ENCODE measurements at regions not wholly inside any gene's neighbourhood (a gene's known extent, or its start where the extent isn't known, plus 50 kb on each side); places are given as distances from the start of the nearest gene placed in this dataset.

DNA sequence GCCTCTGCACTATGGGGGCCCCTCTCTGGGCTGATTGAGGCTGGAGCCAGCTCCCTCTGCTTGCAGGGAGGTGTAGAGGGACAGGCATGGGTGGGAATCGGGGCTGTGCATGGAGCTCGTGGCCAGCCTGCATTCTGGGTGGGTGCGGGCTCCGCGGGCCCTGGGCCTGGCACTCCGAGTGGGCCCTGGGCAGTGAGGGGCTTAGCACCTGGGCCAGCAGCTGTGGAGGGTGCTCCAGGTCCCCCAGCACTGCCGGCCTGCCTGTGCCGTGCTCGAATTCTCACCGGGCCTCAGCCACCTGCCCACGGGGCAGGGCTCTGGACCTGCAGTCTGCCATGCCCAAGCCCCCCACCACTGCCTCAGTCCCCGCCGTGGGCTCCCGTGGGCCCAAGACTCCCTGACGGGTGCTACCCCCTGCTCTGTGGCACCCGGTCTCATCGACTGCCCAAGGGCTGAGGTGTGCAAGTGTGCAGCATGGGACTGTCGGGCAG, 681.2 kb downstream of the PDHA2 start:
- Histone ChIP-seq H3K4me3 (ENCODE audit: low read length) (no peak overlapping the region), H3K36me3 (ENCODE audit: control insufficient read depth, low read depth, low read length) (no peaks in the 10 kb centered on the region), H3K27me3 (ENCODE audit: control insufficient read depth, insufficient read depth, low read length) (no peaks in the 10 kb centered on the region), H3K9me3 (ENCODE audit: control insufficient read depth, low read depth, low read length) (no peaks in the 10 kb centered on the region), H3K27ac (ENCODE audit: low read length) (no peak overlapping the region), H3K4me1 (ENCODE audit: control insufficient read depth, low read depth, low read length) (no peaks in the 10 kb centered on the region), H3K9ac (ENCODE audit: low read length) (no peak overlapping the region)

DNA sequence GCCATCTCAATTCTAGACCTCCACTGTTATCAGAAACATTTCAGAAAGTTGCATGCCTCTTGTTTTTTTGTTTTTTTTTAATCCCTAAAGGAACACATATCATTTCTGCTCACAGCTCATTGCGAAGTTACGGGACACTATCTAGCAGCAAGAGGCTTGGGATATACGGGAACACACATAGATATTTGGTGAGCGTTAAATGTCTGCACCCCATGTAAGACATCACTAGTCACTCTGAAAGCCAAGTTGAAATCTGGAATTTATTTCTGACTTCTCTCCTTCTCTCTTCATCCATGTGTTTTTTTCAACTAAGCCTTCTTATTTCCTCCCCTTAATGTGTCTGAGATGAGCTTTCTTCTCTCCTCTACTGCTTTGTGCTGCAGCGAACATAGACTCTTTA, 683.7 kb downstream of the PDHA2 start:
- H3K27me3 ChIP-seq (ENCODE audit: control insufficient read depth, insufficient read depth, low read length), result no peaks in the 10 kb centered on the region
- no peaks in the 10 kb centered on the region for H3K9me3 ChIP-seq (ENCODE audit: control insufficient read depth, low read depth, low read length)
- H3K36me3 ChIP-seq (ENCODE audit: control insufficient read depth, low read depth, low read length), result no peaks in the 10 kb centered on the region
- no peak overlapping the region for H3K9ac ChIP-seq (ENCODE audit: low read length)
- H3K4me1 ChIP-seq (ENCODE audit: control insufficient read depth, low read depth, low read length), result no peaks in the 10 kb centered on the region
- no peak overlapping the region for H3K4me3 ChIP-seq (ENCODE audit: low read length)
- no peak overlapping the region for H3K27ac ChIP-seq (ENCODE audit: low read length)

DNA sequence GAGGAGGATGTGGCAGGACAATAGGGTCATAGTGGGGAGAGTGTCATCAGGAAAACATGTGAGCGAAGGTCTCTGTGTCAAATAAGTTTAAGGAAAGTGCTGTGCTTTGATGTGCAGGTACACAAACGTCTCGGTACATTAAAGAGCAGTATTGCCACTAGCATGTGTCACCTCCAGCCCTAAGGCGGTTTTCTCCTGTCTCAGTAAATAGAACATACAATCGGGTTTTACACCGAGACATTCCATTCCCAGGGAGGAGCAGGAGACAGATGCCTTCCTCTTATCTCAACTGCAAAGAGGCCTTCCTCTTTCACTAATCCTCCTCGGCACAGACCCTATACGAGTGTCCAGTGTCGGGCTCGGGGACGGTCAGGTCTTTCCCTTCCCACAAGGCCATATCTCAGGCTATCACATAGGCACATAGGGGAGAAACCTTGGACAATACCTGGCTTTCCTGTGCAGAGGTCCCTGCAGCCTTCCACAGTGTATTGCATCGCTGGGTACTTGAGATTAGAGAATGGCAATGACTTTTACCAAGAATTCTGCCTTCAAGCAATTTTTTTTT, 684.5 kb downstream of the PDHA2 start:
- Histone ChIP-seq H3K36me3 (ENCODE audit: control insufficient read depth, low read depth, low read length) (no peaks in the 10 kb centered on the region), H3K27ac (ENCODE audit: low read length) (no peak overlapping the region), H3K9me3 (ENCODE audit: control insufficient read depth, low read depth, low read length) (no peaks in the 10 kb centered on the region), H3K4me3 (ENCODE audit: low read length) (no peak overlapping the region), H3K9ac (ENCODE audit: low read length) (no peak overlapping the region), H3K4me1 (ENCODE audit: control insufficient read depth, low read depth, low read length) (no peaks in the 10 kb centered on the region), H3K27me3 (ENCODE audit: control insufficient read depth, insufficient read depth, low read length) (no peaks in the 10 kb centered on the region)

DNA sequence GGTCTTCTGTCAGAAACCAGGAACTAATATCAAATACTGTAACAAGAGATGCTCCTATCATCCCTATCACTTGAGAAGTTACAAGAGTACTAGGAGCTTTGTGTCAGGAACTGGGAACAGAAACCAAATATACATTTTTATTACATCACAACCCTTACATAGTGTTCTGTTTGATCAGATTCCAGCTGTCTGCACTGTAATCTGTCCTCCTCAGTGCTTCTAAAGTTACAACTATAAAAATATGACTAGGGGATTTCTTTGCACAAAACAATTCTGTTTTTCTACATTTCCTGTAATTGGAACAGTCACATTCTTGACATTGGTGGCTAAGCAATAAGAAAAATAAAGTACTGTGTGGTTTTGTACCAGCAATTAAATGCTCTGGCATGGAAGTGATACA, 686.0 kb downstream of the PDHA2 start:
- H3K9ac ChIP-seq (ENCODE audit: low read length), result no peak overlapping the region
- no peak overlapping the region for H3K4me3 ChIP-seq (ENCODE audit: low read length)
- no peak overlapping the region for H3K27ac ChIP-seq (ENCODE audit: low read length)
- no peaks in the 10 kb centered on the region for H3K9me3 ChIP-seq (ENCODE audit: control insufficient read depth, low read depth, low read length)
- no peaks in the 10 kb centered on the region for H3K36me3 ChIP-seq (ENCODE audit: control insufficient read depth, low read depth, low read length)
- H3K27me3 ChIP-seq (ENCODE audit: control insufficient read depth, insufficient read depth, low read length), result no peaks in the 10 kb centered on the region
- no peaks in the 10 kb centered on the region for H3K4me1 ChIP-seq (ENCODE audit: control insufficient read depth, low read depth, low read length)

DNA sequence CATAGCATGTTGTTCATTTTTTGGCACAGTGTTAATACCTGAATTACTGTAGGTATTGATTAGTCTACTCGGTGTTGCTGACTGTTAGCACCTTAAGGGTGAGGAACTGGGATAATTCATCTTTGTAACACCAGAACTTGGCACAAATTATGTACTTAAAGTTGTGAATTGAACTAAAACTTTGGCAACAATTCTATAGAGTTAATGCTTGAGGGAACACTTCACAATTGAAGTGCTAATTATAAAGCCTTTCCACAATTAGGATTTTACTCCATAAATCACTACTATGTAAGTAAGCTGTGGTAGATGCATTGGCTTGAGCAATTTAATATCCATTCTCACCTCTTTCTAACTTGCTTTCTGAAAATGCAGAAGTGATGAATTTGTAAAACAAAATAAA, 686.7 kb downstream of the PDHA2 start:
- Histone ChIP-seq H3K27me3 (ENCODE audit: control insufficient read depth, insufficient read depth, low read length) (no peaks in the 10 kb centered on the region), H3K9me3 (ENCODE audit: control insufficient read depth, low read depth, low read length) (no peaks in the 10 kb centered on the region), H3K36me3 (ENCODE audit: control insufficient read depth, low read depth, low read length) (no peaks in the 10 kb centered on the region), H3K9ac (ENCODE audit: low read length) (no peak overlapping the region), H3K4me1 (ENCODE audit: control insufficient read depth, low read depth, low read length) (no peaks in the 10 kb centered on the region), H3K27ac (ENCODE audit: low read length) (no peak overlapping the region), H3K4me3 (ENCODE audit: low read length) (no peak overlapping the region)

DNA sequence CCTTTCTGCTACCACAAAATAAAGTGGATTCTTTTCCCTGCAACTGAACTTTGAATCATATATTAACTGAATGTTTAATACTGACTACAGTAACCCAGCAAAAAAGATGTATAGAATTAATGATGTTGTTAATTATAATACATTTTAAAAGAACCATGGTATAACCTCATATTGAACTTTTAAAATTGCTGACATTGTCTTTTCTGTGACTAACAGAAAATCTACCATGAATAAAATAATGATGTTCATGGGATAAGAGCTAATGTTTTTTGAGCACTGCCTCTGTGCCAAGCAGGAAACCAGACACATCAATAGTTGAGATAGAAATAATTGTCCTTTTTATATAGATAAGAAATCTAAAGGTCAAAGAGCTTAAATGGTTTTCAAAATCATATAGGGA, 691.9 kb downstream of the PDHA2 start:
- Histone ChIP-seq H3K4me1 (ENCODE audit: control insufficient read depth, low read depth, low read length) (no peaks in the 10 kb centered on the region), H3K4me3 (ENCODE audit: low read length) (no peak overlapping the region), H3K9me3 (ENCODE audit: control insufficient read depth, low read depth, low read length) (no peaks in the 10 kb centered on the region), H3K27me3 (ENCODE audit: control insufficient read depth, insufficient read depth, low read length) (no peaks in the 10 kb centered on the region), H3K36me3 (ENCODE audit: control insufficient read depth, low read depth, low read length) (no peaks in the 10 kb centered on the region), H3K27ac (ENCODE audit: low read length) (no peak overlapping the region), H3K9ac (ENCODE audit: low read length) (no peak overlapping the region)

DNA sequence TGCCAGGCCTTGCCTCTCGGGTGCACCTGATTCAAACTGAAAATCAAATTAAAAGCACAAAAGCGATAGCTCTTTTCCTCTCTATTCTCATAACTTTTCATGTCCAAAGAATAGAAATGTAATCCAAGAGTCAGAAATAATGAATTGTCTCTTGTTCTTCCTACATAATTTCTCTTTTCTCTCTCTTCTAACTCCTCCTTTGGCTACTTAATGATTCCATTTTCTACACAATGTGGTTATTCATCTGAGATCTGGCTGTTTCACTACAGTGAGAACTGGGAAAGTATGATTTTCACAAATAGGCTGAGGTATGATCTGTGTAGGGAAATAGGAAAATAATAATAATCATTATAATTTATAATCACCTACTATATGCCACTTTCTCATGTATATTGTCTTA, 703.5 kb downstream of the PDHA2 start:
- Histone ChIP-seq H3K9ac (ENCODE audit: low read length) (no peak overlapping the region), H3K4me3 (ENCODE audit: low read length) (no peak overlapping the region), H3K9me3 (ENCODE audit: control insufficient read depth, low read depth, low read length) (no peaks in the 10 kb centered on the region), H3K27ac (ENCODE audit: low read length) (no peak overlapping the region), H3K27me3 (ENCODE audit: control insufficient read depth, insufficient read depth, low read length) (no peaks in the 10 kb centered on the region), H3K4me1 (ENCODE audit: control insufficient read depth, low read depth, low read length) (no peaks in the 10 kb centered on the region), H3K36me3 (ENCODE audit: control insufficient read depth, low read depth, low read length) (no peaks in the 10 kb centered on the region)

DNA sequence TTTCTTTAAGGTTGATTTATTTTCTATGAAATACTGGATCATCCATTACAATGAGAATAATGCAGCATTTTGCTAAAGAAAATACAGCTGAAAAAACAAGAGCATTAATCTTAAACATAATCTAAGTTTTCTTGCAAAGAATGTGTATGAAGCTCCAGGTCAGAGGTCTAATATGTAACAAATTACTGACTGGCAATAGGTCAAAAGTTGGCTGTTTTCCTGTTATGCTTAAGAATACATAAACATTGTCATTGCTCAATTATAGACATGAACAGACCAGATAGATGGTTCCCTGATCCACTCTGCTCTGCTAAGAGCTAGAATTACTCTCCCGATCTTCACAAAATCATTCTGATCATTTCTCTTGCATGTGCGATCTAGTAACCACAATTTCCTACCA, 718.6 kb downstream of the PDHA2 start:
- no peaks in the 10 kb centered on the region for H3K36me3 ChIP-seq (ENCODE audit: control insufficient read depth, low read depth, low read length)
- H3K9me3 ChIP-seq (ENCODE audit: control insufficient read depth, low read depth, low read length), result no peaks in the 10 kb centered on the region
- no peak overlapping the region for H3K9ac ChIP-seq (ENCODE audit: low read length)
- no peaks in the 10 kb centered on the region for H3K4me1 ChIP-seq (ENCODE audit: control insufficient read depth, low read depth, low read length)
- no peak overlapping the region for H3K4me3 ChIP-seq (ENCODE audit: low read length)
- H3K27ac ChIP-seq (ENCODE audit: low read length), result no peak overlapping the region
- H3K27me3 ChIP-seq (ENCODE audit: control insufficient read depth, insufficient read depth, low read length), result no peaks in the 10 kb centered on the region

DNA sequence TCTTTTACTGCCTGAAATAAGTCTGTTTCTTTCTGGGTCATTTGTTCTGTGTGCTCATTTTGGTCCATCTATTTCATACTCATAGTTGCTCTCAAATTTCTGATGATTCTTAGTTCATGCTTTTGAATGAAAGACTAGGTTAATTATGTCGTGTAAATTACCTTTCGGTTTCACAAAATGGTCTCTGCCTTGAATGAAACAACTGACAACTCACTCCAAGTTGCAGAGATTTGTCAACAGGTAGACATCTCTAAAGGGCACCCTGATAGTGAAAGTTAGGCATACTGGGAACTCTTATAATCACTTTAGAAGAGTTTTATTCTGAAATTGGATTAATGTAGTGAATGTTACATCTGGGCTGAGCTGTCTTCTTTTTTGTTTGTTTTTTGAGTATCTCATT, 726.9 kb downstream of the PDHA2 start:
- Histone ChIP-seq H3K27me3 (ENCODE audit: control insufficient read depth, insufficient read depth, low read length) (no peaks in the 10 kb centered on the region), H3K27ac (ENCODE audit: low read length) (no peak overlapping the region), H3K4me1 (ENCODE audit: control insufficient read depth, low read depth, low read length) (no peaks in the 10 kb centered on the region), H3K36me3 (ENCODE audit: control insufficient read depth, low read depth, low read length) (no peaks in the 10 kb centered on the region), H3K9me3 (ENCODE audit: control insufficient read depth, low read depth, low read length) (no peaks in the 10 kb centered on the region), H3K4me3 (ENCODE audit: low read length) (no peak overlapping the region), H3K9ac (ENCODE audit: low read length) (no peak overlapping the region)

DNA sequence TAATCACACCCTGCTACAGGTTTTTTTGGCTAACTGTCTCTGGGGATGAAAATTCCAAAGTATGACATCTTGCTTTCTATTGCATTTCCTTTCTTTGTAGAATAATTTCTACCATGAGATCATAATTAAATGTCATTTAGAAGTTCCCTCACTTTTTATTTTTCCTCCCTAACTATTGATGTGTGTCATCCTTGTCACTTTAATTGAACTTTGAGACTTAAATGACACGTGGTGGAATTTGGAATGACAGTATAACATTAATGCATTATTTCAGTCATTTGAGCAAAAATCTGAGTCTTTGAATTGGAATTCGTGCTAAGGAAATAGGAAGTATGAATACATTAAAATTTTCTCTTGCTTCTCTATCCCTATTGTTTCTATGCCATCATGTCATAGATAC, 745.4 kb downstream of the PDHA2 start:
- no peaks in the 10 kb centered on the region for H3K4me1 ChIP-seq (ENCODE audit: control insufficient read depth, low read depth, low read length)
- no peak overlapping the region for H3K4me3 ChIP-seq (ENCODE audit: low read length)
- H3K9me3 ChIP-seq (ENCODE audit: control insufficient read depth, low read depth, low read length), result no peaks in the 10 kb centered on the region
- no peak overlapping the region for H3K27ac ChIP-seq (ENCODE audit: low read length)
- no peaks in the 10 kb centered on the region for H3K36me3 ChIP-seq (ENCODE audit: control insufficient read depth, low read depth, low read length)
- no peaks in the 10 kb centered on the region for H3K27me3 ChIP-seq (ENCODE audit: control insufficient read depth, insufficient read depth, low read length)
- H3K9ac ChIP-seq (ENCODE audit: low read length), result no peak overlapping the region

DNA sequence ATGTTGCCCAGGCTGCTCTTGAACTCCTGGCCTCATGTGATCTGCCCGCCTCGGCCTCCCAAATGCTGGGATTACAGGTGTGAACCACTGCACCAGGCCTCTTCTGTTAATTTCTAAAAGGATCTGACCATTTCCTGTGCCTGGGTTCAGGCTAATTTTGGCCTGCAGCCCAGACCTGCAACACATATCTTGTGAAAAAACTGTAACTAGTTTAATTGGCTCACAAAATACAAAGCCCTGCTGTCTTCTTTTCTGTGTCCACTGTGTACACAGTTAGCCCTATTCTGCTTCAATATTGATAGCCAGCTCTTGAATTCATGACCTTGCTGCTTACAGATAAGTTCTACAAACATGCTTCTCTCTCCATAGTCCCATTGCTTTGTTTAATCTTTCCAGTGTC, 753.5 kb downstream of the PDHA2 start:
- Histone ChIP-seq H3K9ac (ENCODE audit: low read length) (no peak overlapping the region), H3K4me1 (ENCODE audit: control insufficient read depth, low read depth, low read length) (no peaks in the 10 kb centered on the region), H3K4me3 (ENCODE audit: low read length) (no peak overlapping the region), H3K27ac (ENCODE audit: low read length) (no peak overlapping the region), H3K9me3 (ENCODE audit: control insufficient read depth, low read depth, low read length) (no peaks in the 10 kb centered on the region), H3K27me3 (ENCODE audit: control insufficient read depth, insufficient read depth, low read length) (no peaks in the 10 kb centered on the region), H3K36me3 (ENCODE audit: control insufficient read depth, low read depth, low read length) (no peaks in the 10 kb centered on the region)

DNA sequence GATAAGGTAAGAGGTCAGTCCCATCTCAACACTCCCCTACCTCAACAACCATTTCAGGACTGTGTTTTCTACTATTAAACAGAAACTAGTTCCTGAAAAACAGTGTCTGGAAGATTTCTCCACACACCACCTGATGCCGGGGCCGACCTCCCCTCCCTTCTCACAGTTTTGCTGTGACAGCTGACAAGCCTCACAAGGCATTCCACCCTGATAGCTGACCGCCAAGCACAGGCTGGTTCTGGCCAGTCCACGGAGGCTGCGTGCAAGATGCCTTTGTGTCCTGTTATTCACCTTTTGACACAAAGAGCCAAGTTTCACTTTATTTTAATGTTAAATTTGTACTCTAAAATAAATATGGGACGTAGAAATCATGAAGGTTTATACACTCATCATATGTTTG, 758.6 kb downstream of the PDHA2 start:
- Histone ChIP-seq H3K4me3 (ENCODE audit: low read length) (no peak overlapping the region), H3K4me1 (ENCODE audit: control insufficient read depth, low read depth, low read length) (peaks cover 8% of the 10 kb centered on the region), H3K9ac (ENCODE audit: low read length) (no peak overlapping the region), H3K27me3 (ENCODE audit: control insufficient read depth, insufficient read depth, low read length) (no peaks in the 10 kb centered on the region), H3K27ac (ENCODE audit: low read length) (no peak overlapping the region), H3K9me3 (ENCODE audit: control insufficient read depth, low read depth, low read length) (no peaks in the 10 kb centered on the region), H3K36me3 (ENCODE audit: control insufficient read depth, low read depth, low read length) (no peaks in the 10 kb centered on the region)

Measured in iPS-18a (cell line).